ENCODE measurements at regions not wholly inside any gene's neighbourhood (a gene's known extent, or its start where the extent isn't known, plus 50 kb on each side); places are given as distances from the start of the nearest gene placed in this dataset.

DNA sequence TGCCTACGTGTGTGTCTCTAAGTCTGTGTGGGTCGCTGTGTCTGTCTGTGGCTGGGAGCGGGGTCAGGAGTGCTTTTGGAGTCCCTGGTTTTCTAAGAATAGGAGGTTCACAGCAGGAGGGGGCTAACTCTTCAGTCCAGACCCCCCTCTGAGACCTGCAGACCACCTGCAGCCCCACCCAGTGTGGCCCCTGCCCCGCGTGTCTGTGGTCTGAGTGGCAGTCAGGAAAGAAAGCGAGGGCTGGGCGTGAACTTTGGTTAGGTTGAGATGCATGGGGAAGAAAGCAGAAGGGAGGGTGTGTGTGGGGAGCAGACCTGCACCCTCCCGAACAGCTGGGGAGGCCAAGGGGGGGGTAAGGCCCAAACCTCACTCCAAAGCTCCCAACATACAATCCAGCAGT lies 144.9 kb upstream of the TPM1 start:
- no peak overlapping the region for H3K4me3 ChIP-seq (ENCODE audit: low read depth, low read length)
- WGBS (ENCODE audit: insufficient coverage): 80% methylated on average over 2 of the region's 8 CpGs
- H3K27me3 ChIP-seq (ENCODE audit: control insufficient read depth, insufficient read depth, low read length): no peaks in the 10 kb centered on the region
- H3K27ac ChIP-seq (ENCODE audit: low read depth, low read length): peak overlapping the region; percentile 1
- H3K4me1 ChIP-seq (ENCODE audit: control insufficient read depth, insufficient read depth, low read length): peaks cover 8% of the 10 kb centered on the region
- no peak for DNase-seq (ENCODE audit: low read depth in 4 of 6, low spot score in 6 of 6)
- H3K9me3 ChIP-seq (ENCODE audit: control insufficient read depth, insufficient read depth, low read length): no peaks in the 10 kb centered on the region
- H3K36me3 ChIP-seq (ENCODE audit: control insufficient read depth, insufficient read depth, low read length): no peaks in the 10 kb centered on the region

DNA sequence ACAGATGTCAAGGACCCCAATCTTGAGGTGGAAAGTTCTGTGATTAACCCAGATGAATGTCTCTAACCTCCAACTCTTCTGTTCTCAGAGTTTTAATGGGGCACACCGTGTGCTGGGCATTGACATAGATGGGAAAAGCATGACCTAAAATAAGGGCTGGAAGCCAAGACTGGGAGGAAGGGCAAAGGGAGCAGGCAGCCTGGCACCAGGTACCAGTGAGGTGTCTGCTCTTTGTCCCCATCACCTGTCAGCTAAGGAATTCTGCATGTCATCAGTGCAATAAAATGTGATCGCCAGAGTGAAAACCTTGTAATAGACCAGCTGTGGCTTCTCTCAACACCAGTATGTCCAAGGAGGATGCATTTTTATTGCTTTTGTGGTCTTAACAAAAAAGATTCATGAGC lies 143.5 kb upstream of the TPM1 start:
- Histone ChIP-seq H3K4me3 (ENCODE audit: low read depth, low read length) (no peak overlapping the region), H3K9me3 (ENCODE audit: control insufficient read depth, insufficient read depth, low read length) (no peaks in the 10 kb centered on the region), H3K27me3 (ENCODE audit: control insufficient read depth, insufficient read depth, low read length) (no peaks in the 10 kb centered on the region), H3K4me1 (ENCODE audit: control insufficient read depth, insufficient read depth, low read length) (peaks cover 8% of the 10 kb centered on the region), H3K36me3 (ENCODE audit: control insufficient read depth, insufficient read depth, low read length) (no peaks in the 10 kb centered on the region), H3K27ac (ENCODE audit: low read depth, low read length) (no peak overlapping the region)
- 80% methylated on average over 1 of the region's 2 CpGs for WGBS (ENCODE audit: insufficient coverage)
- no peak for DNase-seq (ENCODE audit: low read depth in 4 of 6, low spot score in 6 of 6)

GRCh38 chr15:62900071-62900802 lies 142.3 kb upstream of the TPM1 start:
- peaks cover 8% of the 10 kb centered on the region for H3K4me1 ChIP-seq (ENCODE audit: control insufficient read depth, insufficient read depth, low read length)

DNA sequence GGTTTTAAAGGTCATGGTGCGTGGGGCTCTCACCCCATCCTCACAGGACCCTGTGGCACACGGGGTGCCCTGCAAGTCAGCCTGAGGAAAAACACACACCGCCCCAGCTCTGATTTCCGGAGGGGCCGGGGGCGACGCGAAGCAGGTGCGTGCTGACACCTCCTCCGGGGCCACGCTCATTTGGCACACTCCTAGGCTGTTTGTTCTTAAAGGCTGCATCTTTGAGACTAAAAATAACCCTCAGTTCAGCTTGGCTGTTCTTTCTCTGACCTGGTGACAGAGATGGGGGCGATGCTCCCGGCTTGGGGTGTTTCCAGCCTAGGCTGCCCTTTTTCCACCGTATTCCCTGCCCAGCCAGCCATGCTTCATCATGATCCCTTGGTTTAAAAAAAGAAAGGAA lies 141.5 kb upstream of the TPM1 start:
- DNase-seq (ENCODE audit: low read depth in 4 of 6, low spot score in 6 of 6): no peak
- Histone ChIP-seq H3K4me3 (ENCODE audit: low read depth, low read length) (no peak overlapping the region), H3K9me3 (ENCODE audit: control insufficient read depth, insufficient read depth, low read length) (no peaks in the 10 kb centered on the region), H3K27ac (ENCODE audit: low read depth, low read length) (no peak overlapping the region), H3K27me3 (ENCODE audit: control insufficient read depth, insufficient read depth, low read length) (no peaks in the 10 kb centered on the region), H3K36me3 (ENCODE audit: control insufficient read depth, insufficient read depth, low read length) (no peaks in the 10 kb centered on the region), H3K4me1 (ENCODE audit: control insufficient read depth, insufficient read depth, low read length) (peaks cover 8% of the 10 kb centered on the region)
- 90% methylated on average over 13 of the region's 14 CpGs for WGBS (ENCODE audit: insufficient coverage)

More at GRCh38 chr15:62900071-62900802, 142.3 kb upstream of the TPM1 start:
- Histone ChIP-seq H3K4me3 (ENCODE audit: low read depth, low read length) (no peak overlapping the region), H3K27ac (ENCODE audit: low read depth, low read length) (no peak overlapping the region), H3K36me3 (ENCODE audit: control insufficient read depth, insufficient read depth, low read length) (no peaks in the 10 kb centered on the region), H3K9me3 (ENCODE audit: control insufficient read depth, insufficient read depth, low read length) (no peaks in the 10 kb centered on the region), H3K27me3 (ENCODE audit: control insufficient read depth, insufficient read depth, low read length) (no peaks in the 10 kb centered on the region)
- 92% methylated on average over 2 of the region's 11 CpGs for WGBS (ENCODE audit: insufficient coverage)
- no peak for DNase-seq (ENCODE audit: low read depth in 4 of 6, low spot score in 6 of 6)

DNA sequence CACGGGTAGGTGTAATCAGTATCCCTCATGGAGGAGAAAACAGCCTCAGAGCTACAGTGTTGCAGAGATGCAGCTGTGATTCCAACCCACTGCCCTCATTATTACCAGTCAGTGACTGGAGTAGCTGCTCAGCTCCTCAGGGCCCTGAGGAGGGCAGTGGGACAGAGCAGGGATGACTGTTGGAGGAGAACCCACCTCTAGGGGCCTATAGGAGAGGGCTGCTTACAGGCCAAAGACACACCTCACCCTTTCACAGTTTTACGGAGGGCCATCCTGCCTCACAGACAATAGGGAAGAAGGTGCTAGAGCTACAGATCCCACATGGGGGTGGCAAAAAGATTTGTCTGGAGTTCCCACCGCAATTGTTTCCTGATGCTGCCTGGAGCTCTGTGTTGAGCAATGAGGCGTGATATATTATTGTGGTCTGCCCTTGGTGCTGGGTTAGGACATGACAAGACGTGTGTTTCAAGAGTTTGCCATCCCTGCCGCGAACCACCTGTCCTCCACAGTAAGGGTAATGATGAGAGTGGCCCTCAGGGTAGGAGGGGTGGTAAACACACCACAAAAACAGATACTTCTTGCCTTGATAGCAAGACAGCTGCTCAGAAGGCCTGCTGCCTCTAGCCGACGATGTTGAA lies 140.5 kb upstream of the TPM1 start:
- Histone ChIP-seq H3K4me1 (ENCODE audit: control insufficient read depth, insufficient read depth, low read length) (peaks cover 2% of the 10 kb centered on the region), H3K27me3 (ENCODE audit: control insufficient read depth, insufficient read depth, low read length) (no peaks in the 10 kb centered on the region), H3K9me3 (ENCODE audit: control insufficient read depth, insufficient read depth, low read length) (no peaks in the 10 kb centered on the region), H3K4me3 (ENCODE audit: low read depth, low read length) (no peak overlapping the region), H3K27ac (ENCODE audit: low read depth, low read length) (no peak overlapping the region), H3K36me3 (ENCODE audit: control insufficient read depth, insufficient read depth, low read length) (no peaks in the 10 kb centered on the region)
- 90% methylated on average over 4 of the region's 9 CpGs for whole genome bisulfite sequencing (ENCODE audit: insufficient coverage)
- DNase-seq (ENCODE audit: low read depth in 4 of 6, low spot score in 6 of 6): no peak

DNA sequence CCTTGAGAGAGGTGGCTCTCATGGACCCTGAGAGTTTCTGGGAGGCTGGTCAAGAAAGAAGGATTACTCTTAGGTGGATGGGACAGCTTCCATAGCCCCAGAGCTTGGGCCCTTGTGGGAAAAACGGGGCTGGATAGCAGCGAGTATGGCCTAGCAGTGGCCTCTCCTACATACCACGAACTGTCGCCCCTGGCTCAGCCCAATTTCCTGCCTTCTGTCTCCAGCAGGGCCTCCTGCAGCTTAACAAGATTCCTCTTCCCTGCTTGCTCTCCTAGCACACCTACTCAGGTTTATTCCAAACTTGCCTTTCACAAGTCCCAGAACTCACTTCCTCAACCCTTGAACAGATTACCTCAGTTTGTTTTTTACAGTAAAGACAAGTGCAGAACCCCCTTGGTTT lies 139.7 kb upstream of the TPM1 start:
- WGBS (ENCODE audit: insufficient coverage): 87% methylated on average over 4 of the region's 4 CpGs
- H3K4me3 ChIP-seq (ENCODE audit: low read depth, low read length): no peak overlapping the region
- no peaks in the 10 kb centered on the region for H3K4me1 ChIP-seq (ENCODE audit: control insufficient read depth, insufficient read depth, low read length)
- no peaks in the 10 kb centered on the region for H3K36me3 ChIP-seq (ENCODE audit: control insufficient read depth, insufficient read depth, low read length)
- no peaks in the 10 kb centered on the region for H3K27me3 ChIP-seq (ENCODE audit: control insufficient read depth, insufficient read depth, low read length)
- no peaks in the 10 kb centered on the region for H3K9me3 ChIP-seq (ENCODE audit: control insufficient read depth, insufficient read depth, low read length)
- no peak overlapping the region for H3K27ac ChIP-seq (ENCODE audit: low read depth, low read length)
- no peak for DNase-seq (ENCODE audit: low read depth in 4 of 6, low spot score in 6 of 6)

DNA sequence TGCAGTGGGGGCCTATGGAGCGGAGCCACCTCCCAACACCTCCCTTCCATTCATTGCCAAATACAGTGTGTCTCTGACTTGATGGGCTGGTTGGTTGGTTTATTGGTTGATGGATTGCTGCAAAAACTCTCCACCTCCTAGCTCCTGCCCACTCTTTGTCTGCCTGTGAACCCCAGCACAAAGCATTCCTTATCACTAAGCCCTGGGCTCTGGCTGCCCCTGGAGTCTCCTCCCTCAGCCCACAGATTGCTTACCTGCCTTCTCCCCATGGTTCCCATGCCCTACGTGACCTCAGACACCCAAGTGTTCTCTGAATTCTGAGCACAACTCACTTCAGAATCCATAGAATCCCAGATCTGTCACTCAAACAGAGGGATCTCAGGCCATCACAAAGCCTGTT lies 139.1 kb upstream of the TPM1 start:
- Histone ChIP-seq H3K4me1 (ENCODE audit: control insufficient read depth, insufficient read depth, low read length) (no peaks in the 10 kb centered on the region), H3K36me3 (ENCODE audit: control insufficient read depth, insufficient read depth, low read length) (no peaks in the 10 kb centered on the region), H3K27ac (ENCODE audit: low read depth, low read length) (no peak overlapping the region), H3K9me3 (ENCODE audit: control insufficient read depth, insufficient read depth, low read length) (no peaks in the 10 kb centered on the region), H3K27me3 (ENCODE audit: control insufficient read depth, insufficient read depth, low read length) (no peaks in the 10 kb centered on the region), H3K4me3 (ENCODE audit: low read depth, low read length) (no peak overlapping the region)
- no peak for DNase-seq (ENCODE audit: low read depth in 4 of 6, low spot score in 6 of 6)
- 100% methylated on average over 1 of the region's 2 CpGs for WGBS (ENCODE audit: insufficient coverage)

DNA sequence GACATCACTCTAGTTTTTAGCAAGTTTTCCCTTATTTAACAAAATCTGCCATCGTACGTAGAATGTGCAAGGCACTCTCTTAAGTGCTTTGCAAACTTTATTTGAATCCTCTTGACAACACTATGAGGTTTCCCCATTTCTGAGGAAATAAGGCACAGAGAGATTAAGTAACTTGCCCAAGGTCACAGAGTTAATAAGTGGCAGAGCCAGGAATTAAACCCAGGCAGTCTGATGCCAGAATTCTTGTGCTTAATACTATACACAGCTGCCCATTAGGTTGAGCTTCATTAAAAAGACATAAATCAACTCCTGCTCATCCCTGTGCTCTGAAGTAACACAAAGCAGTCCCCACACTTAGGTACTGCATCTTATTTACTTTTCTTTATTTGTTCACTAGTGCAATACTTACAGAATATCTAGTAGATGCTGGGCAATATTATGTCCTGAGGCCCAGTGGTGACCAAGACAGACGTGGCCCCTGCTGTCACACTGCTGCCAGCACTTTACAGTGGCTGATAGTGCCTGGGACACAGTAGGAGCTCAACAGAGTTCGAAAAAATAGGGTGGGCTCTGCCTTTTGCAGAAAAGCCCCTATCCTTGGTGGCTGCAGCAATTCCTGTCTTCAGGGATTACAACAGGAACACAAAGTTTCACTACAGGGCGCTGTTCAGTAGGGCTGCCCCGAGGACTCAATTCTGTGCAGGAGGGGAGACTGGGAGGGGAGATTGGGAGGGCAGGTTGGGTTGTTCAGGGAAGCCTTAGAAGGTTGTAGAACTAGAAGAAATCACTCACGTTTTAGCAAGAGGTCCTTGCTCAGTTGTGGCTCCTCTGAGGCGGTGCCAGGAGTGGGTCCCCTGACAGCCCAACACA lies 138.3 kb upstream of the TPM1 start:
- Histone ChIP-seq H3K9me3 (ENCODE audit: control insufficient read depth, insufficient read depth, low read length) (no peaks in the 10 kb centered on the region), H3K27me3 (ENCODE audit: control insufficient read depth, insufficient read depth, low read length) (no peaks in the 10 kb centered on the region), H3K36me3 (ENCODE audit: control insufficient read depth, insufficient read depth, low read length) (no peaks in the 10 kb centered on the region), H3K4me3 (ENCODE audit: low read depth, low read length) (no peak overlapping the region), H3K4me1 (ENCODE audit: control insufficient read depth, insufficient read depth, low read length) (no peaks in the 10 kb centered on the region), H3K27ac (ENCODE audit: low read depth, low read length) (no peak overlapping the region)
- WGBS (ENCODE audit: insufficient coverage): 85% methylated on average over 8 of the region's 8 CpGs
- no peak for DNase-seq (ENCODE audit: low read depth in 4 of 6, low spot score in 6 of 6)

GRCh38 chr15:62906627-62907026 lies 135.9 kb upstream of the TPM1 start:
- Histone ChIP-seq H3K27me3 (ENCODE audit: control insufficient read depth, insufficient read depth, low read length) (no peaks in the 10 kb centered on the region), H3K27ac (ENCODE audit: low read depth, low read length) (no peak overlapping the region), H3K4me3 (ENCODE audit: low read depth, low read length) (no peak overlapping the region), H3K4me1 (ENCODE audit: control insufficient read depth, insufficient read depth, low read length) (no peaks in the 10 kb centered on the region), H3K9me3 (ENCODE audit: control insufficient read depth, insufficient read depth, low read length) (no peaks in the 10 kb centered on the region), H3K36me3 (ENCODE audit: control insufficient read depth, insufficient read depth, low read length) (no peaks in the 10 kb centered on the region)
- DNase-seq (ENCODE audit: low read depth in 4 of 6, low spot score in 6 of 6): no peak
- WGBS (ENCODE audit: insufficient coverage): 76% methylated on average over 3 of the region's 6 CpGs
